Osteocyte (in vitro differentiated cells): ENCODE measurements at regions not wholly inside any gene's neighbourhood (a gene's known extent, or its start where the extent isn't known, plus 50 kb on each side); places are given as distances from the start of the nearest gene placed in this dataset.

Source experiments
- DNase-seq: peaks from one replicate; pipeline ENCODE4 v3.0.0; 2021; ENCODE audit warnings: mixed read lengths; ENCODE audit not compliant: unreplicated experiment; ENCODE audit errors: extremely low spot score
- H3K27ac Mint-ChIP-seq: one replicate; pipeline ENCODE4 v1.8.0; 2021; ENCODE audit warnings: mild to moderate bottlenecking, mixed read lengths; ENCODE audit not compliant: unreplicated experiment
- H3K27me3 Mint-ChIP-seq: one replicate; pipeline ENCODE4 v1.8.0; 2021; ENCODE audit warnings: mixed read lengths; ENCODE audit not compliant: unreplicated experiment
- H3K36me3 Mint-ChIP-seq: one replicate; pipeline ENCODE4 v1.8.0; 2021; ENCODE audit warnings: mixed read lengths; ENCODE audit not compliant: unreplicated experiment
- H3K4me1 Mint-ChIP-seq: one replicate; pipeline ENCODE4 v1.8.0; 2021; ENCODE audit warnings: mixed read lengths; ENCODE audit not compliant: unreplicated experiment
- H3K4me3 Mint-ChIP-seq: one replicate; pipeline ENCODE4 v1.8.0; 2021; ENCODE audit warnings: mild to moderate bottlenecking, moderate library complexity, mixed read lengths; ENCODE audit not compliant: unreplicated experiment
- H3K9me3 Mint-ChIP-seq: one replicate; pipeline ENCODE4 v1.8.0; 2021; ENCODE audit warnings: mixed read lengths; ENCODE audit not compliant: unreplicated experiment
- CTCF ChIP-seq: fragments of 200-600 bp; sonication (generic); IDR thresholded peaks from 2 replicates; pipeline ENCODE4 v1.5.0; 2021; ENCODE audit warnings: antibody characterized with exemption, mild to moderate bottlenecking, moderate library complexity

- Mint-ChIP-seq H3K4me3 (no peak overlapping the region), H3K4me1 (peaks cover 19% of the 10 kb centered on the region)
- no peak for TF ChIP-seq CTCF
Measured at GRCh38 chr5:122722341-122722740, 52.5 kb upstream of the SNX2 start.

GRCh38 chr5:122723606-122724352 lies 51.1 kb upstream of the SNX2 start:
- Mint-ChIP-seq H3K27me3 (no peaks in the 10 kb centered on the region), H3K4me1 (peaks cover 22% of the 10 kb centered on the region), H3K36me3 (no peaks in the 10 kb centered on the region), H3K4me3 (no peak overlapping the region), H3K9me3 (peaks cover under 1% of the 10 kb centered on the region), H3K27ac (peak overlapping the region; percentile 25)
- TF ChIP-seq CTCF, result no peak
- DNase-seq, result no peak

More at GRCh38 chr5:122722341-122722740, 52.5 kb upstream of the SNX2 start:
- H3K27ac Mint-ChIP-seq, result no peak overlapping the region
- H3K36me3 Mint-ChIP-seq, result no peaks in the 10 kb centered on the region
- DNase-seq, result no peak
- no peaks in the 10 kb centered on the region for H3K9me3 Mint-ChIP-seq
- H3K27me3 Mint-ChIP-seq, result no peaks in the 10 kb centered on the region
